Parathyroid adenoma (tissue), 2 donors: ENCODE measurements at regions not wholly inside any gene's neighbourhood (a gene's known extent, or its start where the extent isn't known, plus 50 kb on each side); places are given as distances from the start of the nearest gene placed in this dataset.

Source experiments
- H2AFZ ChIP-seq: fragments of 300-600 bp; sonication (generic); one replicate; pipeline ENCODE4 v1.7.0; 2017; ENCODE audit warnings: antibody characterized with exemption, mild to moderate bottlenecking
- H3K27ac ChIP-seq: fragments of 300-600 bp; sonication (generic); one replicate; pipeline ENCODE4 v1.7.0; 2017
- H3K27me3 ChIP-seq: fragments of 300-600 bp; sonication (generic); one replicate; pipeline ENCODE4 v1.7.0; 2017; ENCODE audit warnings: low read length; ENCODE audit not compliant: control insufficient read depth, insufficient read depth
- H3K36me3 ChIP-seq: fragments of 300-600 bp; sonication (generic); one replicate; pipeline ENCODE4 v1.7.0; 2017; ENCODE audit warnings: low read length; ENCODE audit not compliant: control insufficient read depth, insufficient read depth
- H3K4me1 ChIP-seq: fragments of 300-600 bp; sonication (generic); one replicate; pipeline ENCODE4 v1.7.0; 2017; ENCODE audit warnings: control low read depth
- H3K4me2 ChIP-seq: fragments of 300-600 bp; sonication (generic); one replicate; pipeline ENCODE4 v1.7.0; 2017; ENCODE audit warnings: low read length
- H3K4me3 ChIP-seq: fragments of 300-600 bp; sonication (generic); one replicate; pipeline ENCODE4 v1.7.0; 2017; ENCODE audit warnings: low read depth, low read length
- H3K79me2 ChIP-seq: fragments of 300-600 bp; sonication (generic); one replicate; pipeline ENCODE4 v1.7.0; 2017; ENCODE audit warnings: control low read depth
- H3K9ac ChIP-seq: fragments of 300-600 bp; sonication (generic); one replicate; pipeline ENCODE4 v1.7.0; 2017; ENCODE audit warnings: mild to moderate bottlenecking
- H3K9me3 ChIP-seq: fragments of 300-600 bp; sonication (generic); one replicate; pipeline ENCODE4 v1.7.0; 2017; ENCODE audit warnings: low read length; ENCODE audit not compliant: control insufficient read depth
- TF ChIP-seq, protein P1 (sequence below): fragments of 300-600 bp; sonication (generic); IDR thresholded peaks from one replicate; pipeline ENCODE4 v1.7.0; 2017; ENCODE audit warnings: antibody characterized with exemption, mild to moderate bottlenecking
- donor health status: primary hyperparathyroidism.

DNA sequence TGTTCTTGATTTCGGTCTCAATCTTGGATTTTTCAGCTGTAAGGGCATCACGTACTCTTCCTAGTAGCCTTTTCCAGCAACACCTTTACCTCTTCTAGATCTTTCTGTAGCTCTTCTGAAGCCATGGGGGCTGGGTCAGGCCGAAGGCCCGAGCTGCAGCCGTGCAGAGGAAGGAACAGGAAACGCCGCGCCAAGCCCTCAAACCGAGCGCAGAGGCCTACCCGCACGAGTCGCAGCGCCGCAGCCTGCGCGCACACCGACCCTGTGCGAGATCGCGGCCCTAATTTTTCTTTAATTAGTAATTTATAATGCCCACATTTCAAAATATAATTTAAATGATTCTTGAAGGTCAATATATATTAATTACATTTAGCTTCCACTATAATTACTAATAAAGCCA is 483.8 kb downstream of the NUP35 start:
- Histone ChIP-seq H3K4me2 (no peak overlapping the region), H3K79me2 (no peaks in the 10 kb centered on the region), H3K4me3 (no peak overlapping the region), H2AFZ (no peak overlapping the region), H3K36me3 (no peaks in the 10 kb centered on the region), H3K9ac (no peak overlapping the region), H3K27me3 (no peaks in the 10 kb centered on the region), H3K9me3 (no peaks in the 10 kb centered on the region), H3K4me1 (no peaks in the 10 kb centered on the region), H3K27ac (no peak overlapping the region)
- TF ChIP-seq, protein P1, sequence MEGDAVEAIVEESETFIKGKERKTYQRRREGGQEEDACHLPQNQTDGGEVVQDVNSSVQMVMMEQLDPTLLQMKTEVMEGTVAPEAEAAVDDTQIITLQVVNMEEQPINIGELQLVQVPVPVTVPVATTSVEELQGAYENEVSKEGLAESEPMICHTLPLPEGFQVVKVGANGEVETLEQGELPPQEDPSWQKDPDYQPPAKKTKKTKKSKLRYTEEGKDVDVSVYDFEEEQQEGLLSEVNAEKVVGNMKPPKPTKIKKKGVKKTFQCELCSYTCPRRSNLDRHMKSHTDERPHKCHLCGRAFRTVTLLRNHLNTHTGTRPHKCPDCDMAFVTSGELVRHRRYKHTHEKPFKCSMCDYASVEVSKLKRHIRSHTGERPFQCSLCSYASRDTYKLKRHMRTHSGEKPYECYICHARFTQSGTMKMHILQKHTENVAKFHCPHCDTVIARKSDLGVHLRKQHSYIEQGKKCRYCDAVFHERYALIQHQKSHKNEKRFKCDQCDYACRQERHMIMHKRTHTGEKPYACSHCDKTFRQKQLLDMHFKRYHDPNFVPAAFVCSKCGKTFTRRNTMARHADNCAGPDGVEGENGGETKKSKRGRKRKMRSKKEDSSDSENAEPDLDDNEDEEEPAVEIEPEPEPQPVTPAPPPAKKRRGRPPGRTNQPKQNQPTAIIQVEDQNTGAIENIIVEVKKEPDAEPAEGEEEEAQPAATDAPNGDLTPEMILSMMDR, result no peak

DNA sequence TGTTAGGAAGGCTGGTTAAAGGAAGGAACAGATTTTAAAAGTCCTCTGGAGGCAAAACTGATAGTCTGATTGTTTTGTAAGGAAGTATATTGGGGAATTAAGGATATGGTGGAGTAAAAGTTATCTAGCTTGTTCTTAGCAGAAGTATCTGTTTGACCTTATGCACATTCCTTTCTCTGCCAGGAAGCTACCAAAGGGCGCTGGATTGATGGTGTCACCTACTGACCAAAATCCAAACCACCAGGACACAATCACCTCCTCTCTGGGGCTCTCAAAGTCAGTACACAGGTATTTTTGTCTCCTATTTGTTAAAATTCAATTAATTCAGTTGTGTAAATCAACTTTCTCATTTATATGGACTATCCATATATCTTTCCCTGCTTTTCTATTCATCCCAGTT is 484.5 kb downstream of the NUP35 start:
- Histone ChIP-seq H3K27ac (no peak overlapping the region), H3K27me3 (no peaks in the 10 kb centered on the region), H3K4me2 (no peak overlapping the region), H3K4me3 (no peak overlapping the region), H3K9ac (no peak overlapping the region), H3K4me1 (no peaks in the 10 kb centered on the region), H3K79me2 (no peaks in the 10 kb centered on the region), H2AFZ (no peak overlapping the region), H3K36me3 (no peaks in the 10 kb centered on the region), H3K9me3 (no peaks in the 10 kb centered on the region)
- TF ChIP-seq, protein P1, result no peak

DNA sequence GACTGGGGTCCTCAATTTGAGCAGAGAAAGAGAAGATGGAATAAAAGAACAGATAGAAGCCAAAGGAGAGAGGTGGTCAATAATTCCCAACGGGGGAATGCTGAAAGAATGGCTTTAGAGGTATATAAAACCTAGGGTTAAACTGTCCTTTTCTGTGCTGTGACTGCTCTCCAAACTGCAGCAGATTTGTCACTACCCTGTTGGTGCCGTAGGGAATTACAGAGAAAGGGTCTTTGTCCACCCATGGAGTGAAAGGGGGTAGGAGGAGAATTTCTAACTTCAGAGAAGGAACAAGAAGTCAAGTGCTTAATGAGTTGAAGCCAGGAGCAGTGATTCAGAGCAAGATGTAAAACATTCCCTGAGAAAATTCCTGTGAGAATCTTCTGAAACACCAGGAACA is 486.5 kb downstream of the NUP35 start:
- Histone ChIP-seq H3K27ac (no peak overlapping the region), H3K79me2 (no peaks in the 10 kb centered on the region), H2AFZ (no peak overlapping the region), H3K9me3 (no peaks in the 10 kb centered on the region), H3K36me3 (no peaks in the 10 kb centered on the region), H3K9ac (no peak overlapping the region), H3K4me2 (no peak overlapping the region), H3K4me1 (no peaks in the 10 kb centered on the region), H3K27me3 (no peaks in the 10 kb centered on the region), H3K4me3 (no peak overlapping the region)
- TF ChIP-seq, protein P1, result no peak

DNA sequence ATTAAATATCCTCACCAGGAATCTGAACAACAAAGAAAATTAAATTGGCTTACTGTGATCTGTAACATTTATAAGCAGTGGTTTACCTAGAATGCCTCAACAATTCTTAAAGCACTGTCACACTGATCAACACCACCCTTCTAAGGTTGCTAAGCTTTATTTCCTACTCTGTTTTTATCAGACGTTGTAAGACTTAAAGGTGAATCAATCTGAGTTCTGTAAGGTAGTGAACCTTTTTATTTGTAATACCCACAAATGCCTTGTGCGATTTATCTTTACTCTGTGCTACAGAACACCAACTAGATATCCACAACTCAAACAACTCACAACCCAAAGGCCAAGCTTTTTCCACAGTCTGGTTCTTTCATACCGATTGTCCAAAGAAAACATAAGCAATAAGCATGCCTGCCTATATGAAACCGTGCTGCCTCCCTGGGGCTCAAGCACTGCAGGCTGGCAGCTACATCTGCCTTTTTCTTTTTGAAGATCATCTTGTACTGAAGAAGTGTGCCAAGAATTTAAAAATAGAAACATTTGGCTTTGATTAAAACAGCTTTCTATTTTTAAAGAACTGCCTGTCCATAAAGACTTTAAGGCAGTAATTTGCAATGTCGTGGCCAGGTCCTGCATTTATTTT is 490.7 kb downstream of the NUP35 start:
- TF ChIP-seq, protein P1, result no peak
- H3K9ac ChIP-seq, result no peak overlapping the region
- H3K79me2 ChIP-seq, result no peaks in the 10 kb centered on the region
- no peaks in the 10 kb centered on the region for H3K9me3 ChIP-seq
- H3K36me3 ChIP-seq, result no peaks in the 10 kb centered on the region
- no peak overlapping the region for H3K4me2 ChIP-seq
- no peaks in the 10 kb centered on the region for H3K27me3 ChIP-seq
- H2AFZ ChIP-seq, result no peak overlapping the region
- H3K27ac ChIP-seq, result no peak overlapping the region
- H3K4me3 ChIP-seq, result no peak overlapping the region
- H3K4me1 ChIP-seq, result no peaks in the 10 kb centered on the region

DNA sequence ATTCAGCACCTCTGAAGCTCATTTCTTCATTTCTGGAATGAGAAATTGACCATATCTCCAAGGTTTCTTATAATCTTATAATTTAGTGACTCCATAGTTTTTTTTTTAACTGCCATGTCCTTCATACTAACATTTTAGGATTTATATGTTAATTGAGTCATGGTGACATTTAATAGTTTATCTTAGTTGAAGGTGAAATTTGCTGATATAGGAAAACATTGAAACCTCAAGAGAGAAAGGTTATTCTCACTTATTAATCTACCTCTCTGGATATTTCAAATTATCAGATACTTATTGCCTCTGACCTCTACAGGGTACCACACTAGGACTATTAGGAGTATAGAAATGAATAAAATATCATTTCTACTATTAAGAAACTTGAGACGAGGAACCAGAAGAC is 499.0 kb downstream of the NUP35 start:
- no peak overlapping the region for H2AFZ ChIP-seq
- no peaks in the 10 kb centered on the region for H3K9me3 ChIP-seq
- H3K36me3 ChIP-seq, result no peaks in the 10 kb centered on the region
- no peaks in the 10 kb centered on the region for H3K4me1 ChIP-seq
- no peak overlapping the region for H3K27ac ChIP-seq
- no peak overlapping the region for H3K4me2 ChIP-seq
- H3K9ac ChIP-seq, result no peak overlapping the region
- no peaks in the 10 kb centered on the region for H3K27me3 ChIP-seq
- no peaks in the 10 kb centered on the region for H3K79me2 ChIP-seq
- no peak overlapping the region for H3K4me3 ChIP-seq
- TF ChIP-seq, protein P1, result no peak
